ENCODE measurements at regions not wholly inside any gene's neighbourhood (a gene's known extent, or its start where the extent isn't known, plus 50 kb on each side); places are given as distances from the start of the nearest gene placed in this dataset.

- DNase-seq (ENCODE audit: low read depth) = no peak
These were observed 52.9 kb upstream of the RNU6-1 start for GRCh38 chr15:67892559-67893377.

DNA sequence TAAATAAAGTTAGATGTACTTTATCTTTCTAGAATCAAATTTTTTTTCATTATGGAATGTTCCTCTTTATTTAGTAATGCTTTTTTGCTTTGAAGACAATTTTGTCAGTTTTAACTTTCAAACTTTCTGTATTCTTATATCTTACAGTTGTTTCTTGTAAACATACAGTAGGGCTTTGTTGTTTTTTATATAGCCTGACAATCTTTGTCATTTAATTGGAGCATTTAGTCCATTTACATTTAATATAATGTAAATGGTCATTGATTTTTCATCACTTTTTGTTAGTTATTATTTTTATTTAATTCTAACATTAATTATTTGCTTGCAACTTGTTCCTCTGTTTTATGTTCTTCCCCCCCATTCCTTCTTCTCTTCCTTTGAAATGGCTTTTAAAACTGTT lies 55.4 kb upstream of the RNU6-1 start:
- no peak for DNase-seq (ENCODE audit: low read depth)

DNA sequence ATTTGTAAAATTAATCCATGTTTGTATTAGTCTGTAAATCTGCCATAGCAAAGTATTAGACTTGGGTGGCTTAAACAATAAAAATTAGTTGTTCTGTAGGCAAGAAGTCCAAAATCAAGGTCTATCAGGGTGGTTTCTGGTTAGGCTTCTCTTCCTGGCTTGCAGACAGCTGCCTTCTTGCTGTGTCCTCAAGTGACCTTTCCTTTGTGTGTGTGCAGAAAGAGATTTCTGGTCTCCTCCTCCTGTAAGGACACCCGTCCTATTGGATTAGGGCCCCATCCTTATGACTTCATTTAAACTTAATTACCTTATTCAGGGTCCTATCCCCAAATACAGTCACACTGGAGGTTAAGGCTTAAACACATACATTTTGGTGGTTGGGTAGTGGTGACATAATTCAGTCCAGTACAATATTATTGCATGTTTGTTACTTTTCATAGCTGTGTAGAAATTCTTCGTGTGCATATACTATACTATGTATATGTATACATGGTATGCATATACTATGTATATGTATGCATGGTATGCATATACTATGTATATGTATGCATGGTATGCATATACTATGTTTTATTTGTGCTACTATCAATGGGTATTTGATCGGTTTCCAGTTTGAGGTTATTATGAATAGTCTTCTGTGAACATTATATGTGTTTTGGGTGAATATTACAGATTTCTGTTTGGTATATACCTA lies 57.9 kb upstream of the RNU6-1 start:
- DNase-seq (ENCODE audit: low read depth) = no peak

- DNase-seq (ENCODE audit: low read depth) = no peak
These were observed 59.9 kb upstream of the RNU6-1 start for GRCh38 chr15:67899596-67900283.

GRCh38 chr15:67900621-67901147 lies 60.8 kb upstream of the RNU6-1 start:
- no peak for DNase-seq (ENCODE audit: low read depth)

- no peak for DNase-seq (ENCODE audit: low read depth)
These were observed 62.1 kb upstream of the RNU6-1 start for GRCh38 chr15:67901922-67902321.

GRCh38 chr15:67902579-67903009 lies 62.7 kb upstream of the RNU6-1 start:
- no peak for DNase-seq (ENCODE audit: low read depth)

DNA sequence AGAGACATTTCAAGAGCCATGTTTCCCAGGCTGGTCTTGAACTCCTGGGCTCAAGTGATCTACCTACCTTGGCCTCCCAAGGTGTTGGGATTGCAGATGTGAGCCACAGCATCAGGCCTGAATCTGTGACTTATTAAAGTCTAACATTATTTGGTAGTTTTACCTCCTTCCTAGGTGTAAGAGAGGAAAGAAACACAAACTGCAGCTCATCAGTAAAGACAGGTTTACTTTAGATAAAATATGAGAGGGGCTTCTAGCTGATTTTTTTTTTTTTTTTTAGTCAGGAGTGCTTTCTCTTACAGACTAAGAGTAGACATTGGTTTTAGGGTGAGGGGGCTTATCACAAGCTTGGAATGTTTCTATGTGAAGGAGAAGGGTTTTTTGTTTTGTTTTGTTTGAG lies 63.9 kb upstream of the RNU6-1 start:
- DNase-seq (ENCODE audit: low read depth) = no peak

- no peak for DNase-seq (ENCODE audit: low read depth)
These were observed 65.8 kb upstream of the RNU6-1 start for GRCh38 chr15:67905628-67906027.

DNA sequence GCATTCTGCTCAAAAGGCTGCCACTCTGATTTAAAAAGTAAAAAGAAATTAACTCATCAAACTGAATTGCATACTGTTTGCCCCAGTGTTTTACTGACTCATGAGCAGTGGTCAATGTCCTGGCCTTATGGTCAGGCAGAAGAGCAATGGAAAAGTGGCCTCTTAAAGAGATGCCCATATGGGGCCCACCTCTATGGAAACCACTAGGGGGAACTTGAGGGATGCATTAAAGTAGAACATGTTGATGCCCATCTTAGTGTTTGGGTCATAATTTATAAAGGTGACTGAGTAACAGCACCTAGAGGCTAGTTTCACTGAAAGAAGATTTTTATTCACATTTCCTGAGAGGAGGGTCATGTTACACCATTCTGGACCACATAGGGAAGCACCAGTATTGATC lies 66.5 kb upstream of the RNU6-1 start:
- DNase-seq (ENCODE audit: low read depth) = no peak

GRCh38 chr15:67907184-67907723 lies 67.4 kb upstream of the RNU6-1 start:
- DNase-seq (ENCODE audit: low read depth) = no peak

DNA sequence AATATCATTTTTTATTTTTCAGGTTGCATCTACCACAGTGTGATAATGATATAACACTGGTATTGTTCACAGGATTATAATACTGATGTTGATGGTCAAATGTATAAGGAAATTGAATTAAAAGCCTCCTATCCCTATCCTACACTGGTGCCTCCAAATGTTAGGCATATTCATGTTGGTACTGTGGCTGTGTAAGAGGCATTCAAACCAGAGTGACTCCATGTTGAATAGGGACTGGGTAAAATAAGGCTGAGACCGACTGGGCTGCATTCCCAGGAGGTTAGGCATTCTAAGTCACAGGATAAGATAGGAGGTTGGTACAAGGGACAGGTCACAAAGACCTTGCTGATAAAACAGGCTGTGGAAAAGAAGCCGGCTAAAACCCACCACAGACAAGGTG lies 68.9 kb upstream of the RNU6-1 start:
- no peak for DNase-seq (ENCODE audit: low read depth)

DNA sequence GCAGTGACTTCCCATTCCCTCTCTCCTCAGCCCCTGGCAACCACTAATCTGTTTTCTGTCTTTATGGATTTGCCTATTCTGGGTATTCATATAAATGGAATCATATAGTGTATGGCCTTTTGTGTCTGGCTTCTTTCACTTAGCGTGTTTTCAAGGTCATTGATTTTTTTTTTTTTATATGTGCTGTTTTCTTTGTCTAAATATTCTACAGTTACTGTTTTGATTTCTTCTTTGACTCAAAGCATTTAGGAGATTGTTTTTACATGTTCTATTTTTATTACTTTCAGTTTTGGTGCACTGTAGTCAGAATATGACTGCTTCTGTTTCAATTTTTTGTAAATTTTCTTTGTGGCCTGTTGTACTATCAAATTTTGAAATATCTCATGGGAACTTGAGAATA lies 71.9 kb upstream of the RNU6-1 start:
- DNase-seq (ENCODE audit: low read depth) = no peak

GRCh38 chr15:67914028-67914427 lies 74.2 kb upstream of the RNU6-1 start:
- no peak for DNase-seq (ENCODE audit: low read depth)

GRCh38 chr15:67914537-67915460 lies 75.0 kb upstream of the RNU6-1 start:
- no peak for DNase-seq (ENCODE audit: low read depth)

- no peak for DNase-seq (ENCODE audit: low read depth)
These were observed 75.9 kb upstream of the RNU6-1 start for GRCh38 chr15:67915461-67916374.

- no peak for DNase-seq (ENCODE audit: low read depth)
These were observed 76.7 kb upstream of the RNU6-1 start for GRCh38 chr15:67916565-67916964.

DNA sequence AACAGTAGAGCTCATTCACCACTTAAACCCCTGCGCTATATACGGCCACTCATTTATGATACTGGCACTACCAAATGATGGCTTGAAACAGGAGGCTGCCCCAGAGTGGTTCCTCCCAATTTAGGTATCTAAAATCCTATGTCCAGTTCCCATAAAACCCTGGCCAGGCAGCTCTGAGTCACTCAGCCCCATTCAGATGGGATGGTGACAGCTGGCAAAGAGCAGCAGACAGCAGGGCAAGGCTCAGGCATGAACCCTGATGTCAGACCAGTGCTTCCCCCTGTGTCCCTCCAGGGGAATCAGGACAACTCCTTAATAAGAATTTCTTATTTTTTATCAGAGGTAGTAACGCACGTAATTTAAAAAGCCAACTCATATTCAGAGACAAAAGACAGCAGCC lies 77.2 kb upstream of the RNU6-1 start:
- no peak for DNase-seq (ENCODE audit: low read depth)

- DNase-seq (ENCODE audit: low read depth) = no peak
These were observed 77.8 kb upstream of the RNU6-1 start for GRCh38 chr15:67917636-67918035.

DNA sequence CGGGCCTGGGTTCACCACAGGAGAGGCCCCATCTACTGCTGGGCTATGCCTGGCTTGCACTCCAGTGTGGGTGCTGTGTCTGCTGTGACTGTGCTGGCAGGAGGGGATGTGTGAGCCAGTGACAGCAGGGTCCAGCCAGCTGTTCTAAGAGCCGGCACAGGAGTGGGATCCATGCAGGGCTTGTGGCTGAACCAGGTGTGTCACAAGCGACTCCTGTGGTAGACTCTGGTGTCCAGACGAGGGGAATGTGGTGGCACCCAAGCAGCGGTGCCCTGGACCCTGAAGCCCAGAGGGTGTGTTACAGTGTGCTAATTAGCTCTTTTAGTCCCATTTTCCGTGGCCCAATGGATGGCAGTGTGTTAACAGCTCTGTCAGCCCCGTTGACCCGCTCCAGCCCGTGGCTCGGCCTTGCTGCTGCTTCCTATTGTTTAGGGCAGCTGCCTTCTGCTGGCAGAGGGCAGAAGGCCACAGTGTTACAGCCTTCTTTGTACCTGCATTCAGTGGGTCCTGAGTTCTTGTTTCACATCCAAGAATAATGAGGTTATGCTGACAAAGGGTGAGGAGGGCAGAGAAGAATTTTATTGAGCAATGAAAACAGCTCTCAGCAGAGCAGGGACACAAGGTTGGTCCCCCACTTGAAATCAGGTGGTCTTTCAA lies 78.5 kb upstream of the RNU6-1 start:
- no peak for DNase-seq (ENCODE audit: low read depth)
